IMR-90 (cell line): ENCODE measurements at regions not wholly inside any gene's neighbourhood (a gene's known extent, or its start where the extent isn't known, plus 50 kb on each side); places are given as distances from the start of the nearest gene placed in this dataset.

Source experiments
- ATAC-seq: fragments of 200-7000 bp; cut with Tn5 transposase; 2 replicates; pipeline ENCODE4 v1.9.1; 2020; ENCODE audit warnings: low read depth, mild to moderate bottlenecking, moderate library complexity
- BruUV-seq: library from RNA; stranded (reverse); fragments of 400-500 nt; replicated peaks from 2 replicates; lab custom pipeline; 2021; lab: Mats Ljungman, UMichigan
- CTCF ChIA-PET: fragments of 300-600 bp; formaldehyde crosslinking; extraction: SDS; loops from one replicate; lab custom pipeline; 2021; ENCODE audit warnings: antibody characterized with exemption; lab: Yijun Ruan, JAX
- POLR2A ChIA-PET: fragments of 300-600 bp; sonication (Branson Sonifier 250); formaldehyde crosslinking; loops from one replicate; lab custom pipeline; 2022; ENCODE audit warnings: antibody characterized with exemption; ENCODE audit not compliant: unreplicated experiment; lab: Charles Lee
- DNase-seq: peaks from one replicate; pipeline ENCODE4 v3.0.0; 2013
- H2AFZ ChIP-seq: replicated peaks from 2 replicates; pipeline ENCODE3; 2013; ENCODE audit warnings: low read length, mild to moderate bottlenecking; ENCODE audit not compliant: poor library complexity
- H2AK5ac ChIP-seq: 2 replicates; pipeline ENCODE4 v1.6.1; 2013; ENCODE audit warnings: low read depth, low read length, inconsistent platforms
- H2AK9ac ChIP-seq: replicated peaks from 2 replicates; pipeline ENCODE3; 2013; ENCODE audit warnings: mild to moderate bottlenecking, low read depth, low read length, moderate library complexity; ENCODE audit not compliant: poor library complexity
- H2BK120ac ChIP-seq: 2 replicates; pipeline ENCODE4 v1.6.1; 2013; ENCODE audit warnings: low read depth, low read length, inconsistent platforms
- H2BK15ac ChIP-seq: 3 replicates; pipeline ENCODE4 v1.6.1; 2013; ENCODE audit warnings: low read depth, low read length, inconsistent platforms
- H2BK20ac ChIP-seq: 2 replicates; pipeline ENCODE4 v1.6.1; 2013; ENCODE audit warnings: low read depth, mild to moderate bottlenecking, inconsistent platforms, low read length, moderate library complexity
- H2BK5ac ChIP-seq: 2 replicates; pipeline ENCODE4 v1.6.1; 2013; ENCODE audit warnings: mild to moderate bottlenecking, low read depth, low read length, inconsistent platforms; ENCODE audit not compliant: poor library complexity, severe bottlenecking
- H3K14ac ChIP-seq: replicated peaks from 2 replicates; pipeline ENCODE4 v1.6.1; 2013; ENCODE audit warnings: low read depth, low read length, inconsistent platforms
- H3K18ac ChIP-seq: 2 replicates; pipeline ENCODE4 v1.6.1; 2013; ENCODE audit warnings: low read depth, low read length, control low read depth
- H3K23ac ChIP-seq: 2 replicates; pipeline ENCODE4 v1.6.1; 2013; ENCODE audit warnings: low read depth, low read length, inconsistent platforms
- H3K27ac ChIP-seq: 2 replicates; pipeline ENCODE4 v1.5.1; 2013; ENCODE audit warnings: mild to moderate bottlenecking, control low read depth, low read length; ENCODE audit not compliant: insufficient read depth
- H3K27me3 ChIP-seq: 2 replicates; pipeline ENCODE4 v1.6.1; 2013; ENCODE audit warnings: low read length; ENCODE audit not compliant: control insufficient read depth, insufficient read depth
- H3K36me3 ChIP-seq: 2 replicates; pipeline ENCODE4 v1.6.1; 2013; ENCODE audit warnings: low read length, mixed read lengths; ENCODE audit not compliant: control insufficient read depth, insufficient read depth
- H3K4ac ChIP-seq: 2 replicates; pipeline ENCODE4 v1.6.1; 2013; ENCODE audit warnings: low read depth, low read length, inconsistent platforms
- H3K4me1 ChIP-seq: 2 replicates; pipeline ENCODE4 v1.6.1; 2013; ENCODE audit warnings: low read length, mixed read lengths; ENCODE audit not compliant: control insufficient read depth, insufficient read depth
- H3K4me2 ChIP-seq: 2 replicates; pipeline ENCODE4 v1.6.1; 2013; ENCODE audit warnings: low read depth, mild to moderate bottlenecking, control low read depth, low read length, moderate library complexity
- H3K4me3 ChIP-seq: 2 replicates; pipeline ENCODE4 v1.5.1; 2013; ENCODE audit warnings: low read depth, mild to moderate bottlenecking, control low read depth, low read length, moderate library complexity; ENCODE audit not compliant: insufficient read depth
- H3K56ac ChIP-seq: 2 replicates; pipeline ENCODE4 v1.6.1; 2013; ENCODE audit warnings: low read length, inconsistent platforms; ENCODE audit not compliant: insufficient read depth; ENCODE audit errors: extremely low read depth
- H3K79me1 ChIP-seq, 2 experiments: 2 replicates each; pipeline ENCODE4 v1.6.1; 2013; ENCODE audit warnings: low read length in 2 of 2, inconsistent platforms in 1 of 2, low read depth in 1 of 2
- H3K9ac ChIP-seq: 2 replicates; pipeline ENCODE4 v1.6.1; 2013; ENCODE audit warnings: low read depth, low read length, control low read depth
- H3K9me1 ChIP-seq: 2 replicates; pipeline ENCODE4 v1.6.1; 2013; ENCODE audit warnings: low read length, inconsistent platforms; ENCODE audit not compliant: insufficient read depth
- H3K9me3 ChIP-seq: 2 replicates; pipeline ENCODE4 v1.6.1; 2013; ENCODE audit warnings: low read length; ENCODE audit not compliant: control insufficient read depth, insufficient read depth
- H4K20me1 ChIP-seq: 2 replicates; pipeline ENCODE4 v1.6.1; 2013; ENCODE audit warnings: low read length, inconsistent platforms; ENCODE audit not compliant: insufficient read depth
- H4K5ac ChIP-seq: 2 replicates; pipeline ENCODE4 v1.6.1; 2013; ENCODE audit warnings: mild to moderate bottlenecking, low read depth, low read length, control low read depth
- H4K8ac ChIP-seq, 2 experiments: 2 replicates each; pipeline ENCODE4 v1.6.1; 2013; ENCODE audit warnings: low read depth in 2 of 2, low read length in 2 of 2, control low read depth in 1 of 2, inconsistent platforms in 1 of 2
- H4K91ac ChIP-seq: 2 replicates; pipeline ENCODE4 v1.6.1; 2013; ENCODE audit warnings: low read depth, low read length, inconsistent platforms; ENCODE audit not compliant: insufficient read depth
- CEBPB ChIP-seq: IDR thresholded peaks from 2 replicates; pipeline ENCODE4 v1.6.1; 2012; ENCODE audit warnings: low read depth, low read length, improper control_type of control experiment
- MAZ ChIP-seq: IDR thresholded peaks from 2 replicates; pipeline ENCODE4 v1.6.1; 2012; ENCODE audit warnings: low read depth, mild to moderate bottlenecking, low read length, improper control_type of control experiment, moderate library complexity, borderline replicate concordance
- NFE2L2 ChIP-seq: fragments of 150-350 bp; IDR thresholded peaks from 2 replicates; pipeline ENCODE4 v1.6.1; 2016; ENCODE audit warnings: low read depth, mild to moderate bottlenecking, low read length
- WGBS, 2 experiments: methylation state at CpG; one replicate each; pipeline versions ENCODE4 v1.1.5 to v1.1.7; 2013; ENCODE audit warnings: missing lambda C conversion rate in 2 of 2; ENCODE audit not compliant: insufficient read length in 1 of 2; ENCODE audit errors: extremely low coverage in 2 of 2; 5-methylcytosine and 5-hydroxymethylcytosine counted together
- dilution Hi-C: fragments of 300-500 bp; cut with HindIII; formaldehyde crosslinking; loops from one replicate; pipeline ENCODE4 v1.14.3; 2018; ENCODE audit warnings: low sequenced_read_pairs; ENCODE audit not compliant: unreplicated experiment
- in situ Hi-C: fragments of 300-500 bp; cut with MboI; formaldehyde crosslinking; loops from 3 replicates; pipeline ENCODE4 v1.14.3; 2019; ENCODE audit warnings: low sequenced_read_pairs, inconsistent platforms, mixed read lengths
- intact Hi-C: fragments of 100-400 bp; cut with micrococcal nuclease; formaldehyde crosslinking; loops from 2 replicates; pipeline ENCODE4 v1.10.0; 2022
- TF ChIP-seq, protein P1 (sequence below): fragments of 150-350 bp; IDR thresholded peaks from 2 replicates; pipeline ENCODE4 v1.6.1; 2016; ENCODE audit warnings: low read depth, mild to moderate bottlenecking, low read length, moderate library complexity, borderline replicate concordance
- TF ChIP-seq, protein P2 (sequence below): conservative IDR thresholded peaks from 2 replicates; pipeline ENCODE4 v1.5.1; 2012; ENCODE audit warnings: mild to moderate bottlenecking, low read depth, low read length, improper control_type of control experiment

DNA sequence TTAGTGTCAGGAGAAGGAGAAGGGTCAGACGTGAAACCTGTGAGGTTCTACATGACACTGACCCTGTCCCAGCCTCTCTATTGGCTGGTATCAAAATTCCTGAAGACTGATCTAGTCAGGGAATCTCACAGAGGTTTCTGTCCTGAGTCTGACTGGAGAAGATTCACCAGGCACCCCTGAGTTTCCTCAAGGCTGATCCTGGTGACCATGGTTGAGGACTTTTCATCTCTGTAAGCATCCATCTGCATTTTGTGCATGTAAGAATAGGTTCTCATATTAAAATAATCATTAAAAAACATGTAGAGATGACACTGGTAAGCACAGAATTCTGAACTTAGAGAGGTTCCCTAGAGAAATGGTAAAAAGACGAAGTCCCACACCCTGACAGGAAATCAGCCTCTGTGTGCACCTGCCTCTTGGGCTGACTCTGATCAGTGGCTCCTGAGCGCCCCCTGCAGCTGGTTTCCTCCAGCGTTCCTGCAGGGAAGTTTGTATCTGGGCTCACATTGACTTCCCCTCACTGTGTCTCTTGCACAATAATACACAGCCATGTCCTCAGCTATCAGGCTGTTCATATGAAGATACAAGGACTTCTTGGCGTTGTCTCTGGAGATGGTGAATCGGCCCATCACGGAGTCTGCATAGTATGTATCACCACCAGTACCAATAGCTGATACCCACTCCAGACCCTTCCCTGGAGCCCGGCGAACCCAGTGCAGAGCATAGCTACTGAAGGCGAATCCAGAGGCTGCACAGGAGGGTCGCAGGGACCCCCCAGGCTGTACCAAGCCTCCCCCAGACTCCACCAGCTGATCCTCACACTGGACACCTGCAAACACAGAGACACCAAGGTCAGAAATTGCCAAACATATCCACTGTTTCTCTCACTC lies 991.9 kb downstream of the TMEM121 start:
- TF ChIP-seq, protein P1, sequence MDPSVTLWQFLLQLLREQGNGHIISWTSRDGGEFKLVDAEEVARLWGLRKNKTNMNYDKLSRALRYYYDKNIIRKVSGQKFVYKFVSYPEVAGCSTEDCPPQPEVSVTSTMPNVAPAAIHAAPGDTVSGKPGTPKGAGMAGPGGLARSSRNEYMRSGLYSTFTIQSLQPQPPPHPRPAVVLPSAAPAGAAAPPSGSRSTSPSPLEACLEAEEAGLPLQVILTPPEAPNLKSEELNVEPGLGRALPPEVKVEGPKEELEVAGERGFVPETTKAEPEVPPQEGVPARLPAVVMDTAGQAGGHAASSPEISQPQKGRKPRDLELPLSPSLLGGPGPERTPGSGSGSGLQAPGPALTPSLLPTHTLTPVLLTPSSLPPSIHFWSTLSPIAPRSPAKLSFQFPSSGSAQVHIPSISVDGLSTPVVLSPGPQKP, result no peak
- TF ChIP-seq MAZ (no peak), NFE2L2 (no peak), CEBPB (peak; percentile 33; the same call in 1 of the 2 replicates)
- TF ChIP-seq, protein P2, sequence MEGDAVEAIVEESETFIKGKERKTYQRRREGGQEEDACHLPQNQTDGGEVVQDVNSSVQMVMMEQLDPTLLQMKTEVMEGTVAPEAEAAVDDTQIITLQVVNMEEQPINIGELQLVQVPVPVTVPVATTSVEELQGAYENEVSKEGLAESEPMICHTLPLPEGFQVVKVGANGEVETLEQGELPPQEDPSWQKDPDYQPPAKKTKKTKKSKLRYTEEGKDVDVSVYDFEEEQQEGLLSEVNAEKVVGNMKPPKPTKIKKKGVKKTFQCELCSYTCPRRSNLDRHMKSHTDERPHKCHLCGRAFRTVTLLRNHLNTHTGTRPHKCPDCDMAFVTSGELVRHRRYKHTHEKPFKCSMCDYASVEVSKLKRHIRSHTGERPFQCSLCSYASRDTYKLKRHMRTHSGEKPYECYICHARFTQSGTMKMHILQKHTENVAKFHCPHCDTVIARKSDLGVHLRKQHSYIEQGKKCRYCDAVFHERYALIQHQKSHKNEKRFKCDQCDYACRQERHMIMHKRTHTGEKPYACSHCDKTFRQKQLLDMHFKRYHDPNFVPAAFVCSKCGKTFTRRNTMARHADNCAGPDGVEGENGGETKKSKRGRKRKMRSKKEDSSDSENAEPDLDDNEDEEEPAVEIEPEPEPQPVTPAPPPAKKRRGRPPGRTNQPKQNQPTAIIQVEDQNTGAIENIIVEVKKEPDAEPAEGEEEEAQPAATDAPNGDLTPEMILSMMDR, result no peak
- Histone ChIP-seq H3K4me1 (no peaks in the 10 kb centered on the region), H3K36me3 (no peaks in the 10 kb centered on the region), H2AK9ac (no peak overlapping the region), H2BK20ac (no peak overlapping the region), H3K9me1 (no peaks in the 10 kb centered on the region), H3K56ac (no peak overlapping the region), H2BK15ac (no peak overlapping the region), H2BK120ac (no peak overlapping the region), H4K8ac (no peak overlapping the region), H3K27me3 (no peaks in the 10 kb centered on the region), H3K9ac (no peak overlapping the region), H4K5ac (no peak overlapping the region), H3K79me1 (no peaks in the 10 kb centered on the region), H3K9me3 (peaks cover 10% of the 10 kb centered on the region), H3K27ac (no peak overlapping the region), H2BK5ac (no peak overlapping the region), H3K4me3 (no peak overlapping the region), H3K4me2 (no peak overlapping the region), H4K20me1 (no peaks in the 10 kb centered on the region), H3K23ac (no peak overlapping the region), H3K4ac (no peak overlapping the region), H3K18ac (no peak overlapping the region), H4K91ac (no peak overlapping the region), H2AFZ (no peak overlapping the region), H3K14ac (no peak overlapping the region), H2AK5ac (no peak overlapping the region)
- in situ Hi-C loops (no loop called here), dilution Hi-C loops (no loop called here), intact Hi-C loops (no loop called here)
- BruUV-seq, result no TSS peak
- ATAC-seq (no peak), DNase-seq (no peak)
- 20% methylated on average over 1 of the region's 11 CpGs; no CpG with 5 or more reads in 1 of the 2 experiments for WGBS, 2 experiments
- CTCF ChIA-PET, result no interaction called here
- POLR2A ChIA-PET, result no interaction called here
